CD1c-positive myeloid dendritic cell (primary cell): ENCODE measurements at regions not wholly inside any gene's neighbourhood (a gene's known extent, or its start where the extent isn't known, plus 50 kb on each side); places are given as distances from the start of the nearest gene placed in this dataset.

Experiments used
- DNase-seq: peaks from one replicate; pipeline ENCODE4 v3.0.0-alpha.2; 2016; ENCODE audit errors: extremely low spot score

- DNase-seq, result no peak
These were observed 52.1 kb downstream of the GSC start for GRCh38 chr14:94717808-94718207.

GRCh38 chr14:94716976-94717375 lies 52.9 kb downstream of the GSC start:
- DNase-seq, result no peak

GRCh38 chr14:94713115-94713514 lies 56.8 kb downstream of the GSC start:
- DNase-seq, result no peak

DNA sequence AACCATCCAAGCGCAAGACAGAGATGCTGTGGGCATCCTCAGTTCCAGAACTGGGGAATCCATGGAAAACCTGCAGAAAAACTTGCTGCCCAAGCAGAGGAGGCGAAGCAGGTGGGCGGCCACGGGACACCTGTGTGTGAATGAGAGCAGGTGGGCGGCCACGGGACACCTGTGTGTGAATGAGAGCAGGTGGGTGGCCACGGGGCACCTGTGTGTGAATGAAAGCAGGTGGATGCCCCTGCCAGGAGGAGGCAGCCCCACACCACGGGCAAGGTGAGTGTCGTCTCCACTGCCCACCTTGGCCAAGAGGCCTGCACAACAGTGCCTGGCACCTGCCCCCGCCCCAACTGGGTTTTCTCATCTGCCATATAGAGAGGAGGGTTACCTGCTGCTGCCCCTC lies 59.2 kb downstream of the GSC start:
- DNase-seq, result no peak

- no peak for DNase-seq
These were observed 62.4 kb downstream of the GSC start for GRCh38 chr14:94707494-94707893.

GRCh38 chr14:94706133-94706532 lies 63.8 kb downstream of the GSC start:
- DNase-seq, result no peak

DNA sequence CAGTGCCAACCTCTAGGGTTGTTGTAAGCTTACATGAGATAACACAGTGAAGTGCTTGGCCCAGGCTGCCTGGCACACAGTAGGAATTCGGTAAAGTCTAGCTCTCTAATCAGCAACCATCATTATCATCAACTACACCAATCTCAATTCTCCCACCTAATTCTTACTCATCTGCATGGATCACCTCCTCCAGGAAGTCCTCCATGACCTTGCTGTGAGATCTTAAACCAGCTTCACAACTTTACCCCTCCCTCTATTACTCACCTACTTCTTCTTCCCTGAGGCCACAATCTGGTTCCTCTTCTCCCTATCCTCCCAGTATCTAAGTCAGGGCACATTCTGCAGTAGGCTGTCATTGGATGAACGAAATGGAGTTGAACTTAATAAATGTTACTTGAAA lies 67.3 kb downstream of the GSC start:
- no peak for DNase-seq

DNA sequence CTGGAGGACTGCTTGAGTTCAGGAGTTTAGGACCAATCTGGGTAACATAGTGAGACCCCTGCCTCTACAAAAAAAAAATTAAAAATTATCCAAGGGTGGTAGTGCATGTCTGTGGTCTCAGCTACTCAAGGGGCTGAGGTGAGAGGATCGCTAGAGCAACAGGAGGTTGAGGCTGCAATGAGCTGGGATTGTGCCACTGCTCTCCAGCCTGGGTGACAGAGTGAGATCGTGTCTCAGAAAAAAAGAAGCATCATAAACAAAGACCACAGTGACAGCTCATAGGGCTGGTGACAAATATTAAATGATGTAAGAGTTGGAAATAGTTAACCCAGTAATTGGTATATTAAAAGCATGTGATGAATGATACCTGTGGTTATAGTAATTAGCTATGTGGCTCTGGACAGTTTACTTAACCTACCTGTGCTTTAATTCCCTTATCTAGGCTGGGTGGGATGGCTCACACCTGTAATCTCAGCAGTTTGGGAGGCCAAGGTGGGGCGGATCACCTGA lies 68.0 kb downstream of the GSC start:
- DNase-seq, result no peak

DNA sequence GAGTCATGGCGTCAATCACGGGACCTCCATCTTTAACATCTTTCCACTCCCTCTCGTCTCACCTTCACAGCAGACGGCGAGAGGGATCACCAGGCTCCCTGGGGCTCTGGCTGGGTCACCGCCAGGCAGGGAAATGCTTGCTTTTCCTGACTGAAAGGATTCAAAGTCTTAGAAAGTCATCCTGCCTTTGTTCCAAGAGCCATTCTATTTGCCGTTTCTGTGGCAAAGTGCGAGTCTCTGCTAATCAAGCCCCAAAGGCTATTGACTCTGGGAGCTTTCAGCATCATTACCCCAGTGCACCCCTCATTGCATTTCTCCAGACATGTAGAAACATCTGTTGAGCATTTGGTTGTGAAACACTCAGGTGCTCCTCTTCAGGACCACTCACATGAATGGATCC lies 69.6 kb downstream of the GSC start:
- no peak for DNase-seq

DNA sequence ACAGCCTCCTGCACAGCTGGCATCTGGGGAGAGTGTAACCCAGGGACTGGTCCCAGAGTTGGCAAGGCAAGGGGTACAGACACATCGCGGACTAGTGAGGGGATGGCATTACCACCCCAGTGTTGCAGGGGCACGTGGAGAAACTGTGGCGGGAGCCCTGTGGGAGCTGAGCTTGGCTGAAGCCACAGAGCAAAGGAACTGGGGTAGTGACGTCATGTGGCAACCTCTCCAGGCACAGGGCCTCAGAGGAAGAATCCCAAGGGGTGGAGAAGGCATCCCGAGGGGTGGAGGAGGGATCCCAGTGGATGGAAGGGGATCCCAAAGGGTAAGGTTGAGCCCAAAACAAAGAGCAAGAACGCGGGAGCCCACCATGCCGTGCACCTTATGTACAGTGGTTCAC lies 70.1 kb downstream of the GSC start:
- DNase-seq, result no peak

DNA sequence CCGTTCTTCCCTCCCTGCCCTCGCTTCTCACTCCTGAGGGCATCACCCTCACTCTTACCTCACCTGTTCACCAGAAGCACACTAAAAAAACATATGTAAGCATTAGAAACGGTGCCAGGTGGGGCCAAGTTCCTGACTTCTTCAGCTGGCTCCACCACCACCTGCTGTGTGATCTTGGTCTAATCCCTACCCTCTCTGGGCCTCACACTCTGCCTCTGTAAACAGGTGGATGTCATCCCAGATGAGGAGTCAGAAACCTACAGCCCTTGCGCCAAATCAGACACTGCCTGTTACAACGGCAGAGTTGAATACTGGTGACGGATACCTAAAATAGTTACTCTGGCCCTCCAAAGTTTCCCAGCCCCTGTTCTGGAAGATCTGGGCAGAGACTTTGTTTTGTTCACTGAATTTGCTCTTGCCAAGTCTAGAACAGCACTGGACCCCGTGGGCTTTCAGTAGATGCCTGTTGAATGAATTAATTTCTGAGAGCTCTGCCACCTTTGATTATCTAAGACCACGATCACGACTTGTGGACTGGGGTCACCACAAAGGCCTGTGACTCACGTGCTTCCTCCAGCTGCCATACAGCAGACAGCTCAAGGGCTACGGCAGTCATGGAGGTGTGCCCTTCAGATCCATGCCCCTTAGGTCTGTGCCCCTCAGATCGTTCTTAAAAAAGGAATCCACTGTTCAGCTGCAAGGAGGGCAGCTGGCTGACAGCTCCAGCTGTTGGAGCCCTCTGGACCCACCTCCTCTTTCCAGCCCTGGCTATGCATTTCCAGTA lies 71.9 kb downstream of the GSC start:
- no peak for DNase-seq

DNA sequence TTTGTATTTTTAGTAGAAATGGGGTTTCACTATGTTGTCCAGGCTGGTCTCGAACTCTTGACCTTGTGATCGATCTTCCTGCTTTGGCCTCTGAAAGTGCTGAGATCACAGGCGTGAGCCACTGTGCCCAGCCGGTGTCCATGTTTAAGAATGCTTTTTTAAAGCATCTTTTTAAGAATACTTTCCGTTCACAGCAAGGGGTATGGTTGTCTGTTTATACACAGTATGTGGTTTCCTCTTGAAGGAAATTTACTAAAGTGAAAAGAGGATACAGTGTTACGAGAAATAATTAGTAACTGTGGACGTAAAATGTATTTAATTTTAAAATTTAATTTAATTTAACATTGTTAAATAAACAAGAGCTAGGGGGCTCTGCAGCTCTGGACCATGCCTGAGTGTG lies 73.4 kb downstream of the GSC start:
- DNase-seq, result no peak

DNA sequence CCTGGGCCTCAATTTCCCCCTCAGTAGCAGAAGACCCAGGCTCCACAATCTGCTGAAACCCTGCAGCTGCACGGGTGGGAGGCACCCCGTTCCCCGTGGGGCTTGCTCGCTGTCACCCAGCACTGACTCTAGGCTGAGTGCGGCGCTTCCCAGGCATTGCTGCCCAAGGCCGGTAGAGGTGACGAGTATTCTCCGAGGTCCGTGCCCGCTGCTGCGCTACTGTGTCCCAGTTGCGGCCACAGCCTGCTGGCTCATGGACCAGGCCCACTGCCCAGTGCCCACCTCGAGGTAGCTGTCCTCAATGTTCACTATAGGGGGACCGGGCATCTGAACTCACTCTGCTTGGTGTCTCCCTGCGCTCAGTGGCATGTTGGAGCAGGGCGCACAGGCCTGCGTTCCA lies 74.7 kb downstream of the GSC start:
- DNase-seq, result no peak

GRCh38 chr14:94691660-94692034 lies 78.3 kb downstream of the GSC start:
- DNase-seq, result no peak

- DNase-seq, result no peak
These were observed 78.8 kb downstream of the GSC start for GRCh38 chr14:94690896-94691659.

GRCh38 chr14:94690486-94690885 lies 78.3 kb downstream of the SERPINA3 start:
- no peak for DNase-seq

DNA sequence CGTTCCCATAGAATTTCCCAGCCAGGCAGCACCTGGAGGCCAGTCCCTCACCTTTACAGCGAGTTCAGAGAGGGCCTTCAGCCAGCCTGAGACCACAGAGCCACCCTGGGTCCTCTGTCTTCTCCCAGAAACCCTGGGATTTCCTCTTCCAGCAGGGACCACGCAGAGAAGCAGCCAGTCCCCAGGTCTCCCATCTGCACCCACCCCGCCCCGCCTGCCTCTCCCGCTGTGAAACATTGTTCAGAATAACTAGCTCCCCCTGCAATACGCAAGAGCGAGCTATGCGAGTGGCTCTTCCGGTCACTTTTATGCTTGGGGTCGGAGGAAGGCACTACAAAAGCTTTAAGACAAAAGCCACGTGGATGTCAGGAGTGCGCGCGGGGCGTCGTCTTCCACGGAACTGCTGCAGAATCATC lies 77.8 kb downstream of the SERPINA3 start:
- no peak for DNase-seq

- peak; percentile 55 for DNase-seq
These were observed 77.2 kb downstream of the SERPINA3 start for GRCh38 chr14:94689218-94689984.

DNA sequence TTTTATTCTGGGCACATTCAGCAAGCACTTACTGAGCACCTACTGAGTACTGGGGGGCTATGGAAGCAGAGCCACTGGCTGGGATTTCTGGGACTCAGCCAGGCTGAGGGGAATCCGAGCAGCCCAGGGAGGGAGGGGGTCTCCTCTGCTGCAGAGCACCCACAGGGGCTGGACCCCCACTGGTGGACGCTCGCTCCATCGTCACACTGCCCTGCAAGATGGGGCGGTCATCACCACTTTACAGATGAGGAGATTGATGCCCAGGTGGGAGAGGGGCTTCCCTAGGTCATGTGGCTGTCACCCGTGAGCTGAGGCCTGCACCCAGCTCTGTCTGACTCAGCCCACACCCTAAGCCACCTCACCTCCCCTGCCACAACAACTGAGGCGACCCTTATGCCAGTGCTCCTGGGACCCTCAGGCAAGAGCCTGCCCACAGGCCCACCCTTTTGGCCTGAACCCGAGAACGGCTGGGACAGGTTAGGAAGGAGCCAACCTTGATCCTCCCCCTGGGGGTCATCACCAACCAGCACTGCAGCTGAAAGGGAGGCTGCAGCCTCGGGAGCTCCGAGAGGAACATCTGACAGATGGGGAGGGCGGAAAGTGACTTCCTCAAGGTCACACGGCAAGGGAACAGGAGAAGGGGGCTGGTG lies 74.4 kb downstream of the SERPINA3 start:
- DNase-seq, result no peak

- no peak for DNase-seq
These were observed 73.7 kb downstream of the SERPINA3 start for GRCh38 chr14:94685681-94686485.

- DNase-seq, result no peak
These were observed 73.0 kb downstream of the SERPINA3 start for GRCh38 chr14:94685166-94685581.
